Activated T-helper 2 cell treated with anti-CD3 and anti-CD28 coated beads, Interferon-gamma antibody, Interleukin-2, Interleukin-4, amounts not matched to agents 10 μg/mL and 5 μg/mL and 100 μg/mL, durations not matched to agents 14 hours and 24 hours and 36 hours (primary cell): ENCODE measurements at regions not wholly inside any gene's neighbourhood (a gene's known extent, or its start where the extent isn't known, plus 50 kb on each side); places are given as distances from the start of the nearest gene placed in this dataset.

ENCODE experiments used
- DNase-seq: peaks from one replicate; pipeline ENCODE4 v3.0.0; 2021; ENCODE audit warnings: low spot score
- H3K27ac Mint-ChIP-seq: one replicate; pipeline ENCODE4 v1.8.0; 2021; ENCODE audit warnings: mixed read lengths
- H3K27me3 Mint-ChIP-seq: one replicate; pipeline ENCODE4 v1.8.0; 2021; ENCODE audit warnings: low read depth, mixed read lengths
- H3K36me3 Mint-ChIP-seq: one replicate; pipeline ENCODE4 v1.8.0; 2021; ENCODE audit warnings: low read depth, mixed read lengths
- H3K4me1 Mint-ChIP-seq: one replicate; pipeline ENCODE4 v1.8.0; 2021; ENCODE audit warnings: low read depth, mixed read lengths
- H3K4me3 Mint-ChIP-seq: one replicate; pipeline ENCODE4 v1.8.0; 2021; ENCODE audit warnings: low read depth, mild to moderate bottlenecking, moderate library complexity, mixed read lengths
- H3K9me3 Mint-ChIP-seq: one replicate; pipeline ENCODE4 v1.8.0; 2021; ENCODE audit warnings: mixed read lengths
- intact Hi-C: fragments of 100-400 bp; cut with micrococcal nuclease; formaldehyde crosslinking; loops from one replicate; pipeline ENCODE4 v1.15.1; 2023

- DNase-seq = no peak
- H3K4me1 Mint-ChIP-seq = peaks cover 4% of the 10 kb centered on the region
- H3K27me3 Mint-ChIP-seq = no peaks in the 10 kb centered on the region
- peaks cover 8% of the 10 kb centered on the region for H3K9me3 Mint-ChIP-seq
- H3K4me3 Mint-ChIP-seq = no peak overlapping the region
- no peak overlapping the region for H3K27ac Mint-ChIP-seq
- H3K36me3 Mint-ChIP-seq = no peaks in the 10 kb centered on the region
- intact Hi-C loops = no loop called here
These were observed 144.8 kb downstream of the KITLG start for GRCh38 chr12:88435334-88436076.

DNA sequence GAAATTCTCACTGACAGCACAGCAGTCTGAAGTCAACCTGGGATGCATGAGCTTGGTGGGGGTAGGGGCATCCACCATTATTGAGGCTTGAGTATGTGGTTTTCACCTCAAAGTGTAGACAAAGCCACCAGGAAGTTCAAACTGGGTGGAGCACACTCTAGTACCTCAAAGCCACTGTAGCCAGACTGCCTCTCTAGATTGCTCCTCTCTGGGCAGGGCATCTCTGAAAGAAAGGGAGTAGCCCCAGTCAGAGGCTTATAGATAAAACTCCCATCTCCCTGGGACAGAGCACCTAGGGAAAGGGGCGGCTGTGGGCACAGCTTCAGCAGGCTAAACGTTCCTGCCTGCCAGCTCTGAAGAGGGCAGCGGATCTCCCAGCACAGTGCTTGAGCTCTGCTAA, 143.0 kb downstream of the KITLG start:
- Mint-ChIP-seq H3K27me3 (no peaks in the 10 kb centered on the region), H3K4me3 (no peak overlapping the region), H3K9me3 (peaks cover 8% of the 10 kb centered on the region), H3K36me3 (no peaks in the 10 kb centered on the region), H3K27ac (no peak overlapping the region), H3K4me1 (peaks cover 4% of the 10 kb centered on the region)
- intact Hi-C loops = no loop called here
- DNase-seq = no peak
